Esophagus muscularis mucosa (tissue), 4 donors: ENCODE measurements at regions not wholly inside any gene's neighbourhood (a gene's known extent, or its start where the extent isn't known, plus 50 kb on each side); places are given as distances from the start of the nearest gene placed in this dataset.
"Not testable (repeated sequence)": the region's sequence is repeated elsewhere in the genome, so short reads cannot be mapped to it uniquely, and the experiment has no call there.

Source experiments
- DNase-seq: peaks from one replicate; pipeline ENCODE4 v3.0.0-alpha.2; 2017; ENCODE audit errors: extremely low spot score
- H3K27ac ChIP-seq, 4 donors: fragments of 200-600 bp; sonication (generic); replicated peaks in 1 of 4; 1 replicate in 3 of 4; 2 replicates in 1 of 4; pipeline ENCODE4 v1.5.1; 2016 to 2019; ENCODE audit warnings: mild to moderate bottlenecking in 1 of 4
- H3K27me3 ChIP-seq, 4 donors: fragments of 200-600 bp; sonication (generic); one replicate each; pipeline versions ENCODE4 v1.5.1 to v1.6.0; 2016 to 2019
- H3K36me3 ChIP-seq, 4 donors: fragments of 200-600 bp; sonication (generic); one replicate each; pipeline ENCODE4 v1.5.1; 2016 to 2019
- H3K4me1 ChIP-seq, 4 donors: fragments of 200-600 bp; sonication (generic); one replicate each; pipeline ENCODE4 v1.5.1; 2016 to 2019
- H3K4me3 ChIP-seq, 4 donors: fragments of 200-600 bp; sonication (generic); 1 replicate in 2 of 4; 2 replicates in 2 of 4; pipeline ENCODE4 v1.5.1; 2016 to 2019; ENCODE audit warnings: mild to moderate bottlenecking in 4 of 4, moderate library complexity in 1 of 4
- H3K9me3 ChIP-seq, 4 donors: fragments of 200-600 bp; sonication (generic); 1 replicate in 3 of 4; 2 replicates in 1 of 4; pipeline ENCODE4 v1.5.1; 2016 to 2019
- CTCF ChIP-seq, 3 experiments: fragments of 200-600 bp in 2 of 3; fragments of 450-650 bp in 1 of 3; sonication (generic) in 2 of 3; IDR thresholded peaks; one replicate each; pipeline ENCODE4 v1.5.1; 2017 to 2019; ENCODE audit warnings: antibody characterized with exemption in 3 of 3, mild to moderate bottlenecking in 2 of 3, moderate library complexity in 1 of 3
- EP300 ChIP-seq: sonication (generic); formaldehyde crosslinking; IDR thresholded peaks from one replicate; pipeline ENCODE4 v1.6.1; 2017; ENCODE audit warnings: antibody characterized with exemption
- POLR2A ChIP-seq: fragments of 450-650 bp; IDR thresholded peaks from one replicate; pipeline ENCODE4 v1.6.1; 2017; ENCODE audit warnings: antibody characterized with exemption, moderate library complexity, mild to moderate bottlenecking, low read depth
- POLR2AphosphoS5 ChIP-seq, 2 donors: sonication (generic); formaldehyde crosslinking; IDR thresholded peaks; one replicate each; pipeline ENCODE4 v1.6.1; 2017; ENCODE audit warnings: antibody characterized with exemption in 2 of 2
- WGBS: methylation state at CpG from one replicate; pipeline ENCODE4 v1.1.5; 2018; 5-methylcytosine and 5-hydroxymethylcytosine counted together
- intact Hi-C: fragments of 100-400 bp; cut with DNase I; formaldehyde crosslinking; loops from one replicate; pipeline ENCODE4 v1.15.1; 2023

DNA sequence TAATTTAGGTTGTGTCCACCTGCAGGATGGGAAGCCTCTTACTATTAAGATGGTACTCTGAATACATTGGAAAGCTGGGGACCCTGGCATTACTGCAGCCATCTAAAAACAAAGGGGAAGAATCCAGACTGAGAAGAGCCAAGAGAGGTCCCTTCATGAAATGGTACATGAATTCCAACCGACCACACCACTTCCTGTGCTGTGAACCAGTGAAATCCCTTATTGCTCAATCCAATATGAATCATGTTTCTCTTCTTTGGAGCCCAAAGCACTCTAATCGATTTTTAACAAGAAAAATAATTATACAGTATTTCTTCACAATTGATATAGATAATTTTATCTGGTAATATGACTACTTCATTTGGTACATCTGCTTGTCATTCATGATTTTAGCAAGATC lies 479.7 kb upstream of the RAB6C start:
- H3K36me3 ChIP-seq, result no peaks in the 10 kb centered on the region
- 58% methylated on average over 2 of the region's 2 CpGs for WGBS
- H3K27me3 ChIP-seq, result no peaks in the 10 kb centered on the region
- no peak overlapping the region for H3K4me3 ChIP-seq
- TF ChIP-seq CTCF (IDR thresholded peaks at IDR 0.05), result no peak
- no peak for TF ChIP-seq EP300
- TF ChIP-seq POLR2A, result no peak
- TF ChIP-seq POLR2AphosphoS5 (IDR thresholded peaks at IDR 0.05), result no peak
- H3K9me3 ChIP-seq, result no peaks in the 10 kb centered on the region
- DNase-seq, result no peak
- H3K27ac ChIP-seq, result no peak overlapping the region
- intact Hi-C loops, result no loop called here
- no peaks in the 10 kb centered on the region for H3K4me1 ChIP-seq

DNA sequence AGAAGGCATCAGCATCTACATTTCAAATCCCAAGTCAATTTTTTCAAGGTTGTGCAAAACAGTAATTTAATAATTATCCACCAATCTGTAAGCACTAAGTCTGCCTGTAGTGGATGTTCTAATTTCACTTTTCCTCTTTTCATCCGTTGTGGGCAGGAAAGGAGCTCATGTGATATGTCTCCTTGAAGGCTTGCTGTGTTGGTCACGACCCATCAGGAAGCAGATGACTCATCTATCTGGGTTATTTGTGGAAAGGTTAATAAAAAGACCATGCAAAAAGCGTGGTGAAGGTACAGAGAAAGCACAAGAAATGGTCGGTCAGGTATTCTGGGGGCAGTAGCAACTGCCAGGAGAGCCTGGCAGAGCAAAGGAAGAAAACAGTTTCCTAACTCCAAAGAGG lies 476.7 kb upstream of the RAB6C start:
- H3K9me3 ChIP-seq, result no peaks in the 10 kb centered on the region
- no peak for DNase-seq
- no peaks in the 10 kb centered on the region for H3K36me3 ChIP-seq
- H3K4me3 ChIP-seq, result no peak overlapping the region
- no peaks in the 10 kb centered on the region for H3K4me1 ChIP-seq
- TF ChIP-seq POLR2A (no peak), CTCF (IDR thresholded peaks at IDR 0.05) (no peak), EP300 (no peak)
- no peak overlapping the region for H3K27ac ChIP-seq
- intact Hi-C loops, result no loop called here
- 42% methylated on average over 4 of the region's 4 CpGs for WGBS
- H3K27me3 ChIP-seq, result no peaks in the 10 kb centered on the region

DNA sequence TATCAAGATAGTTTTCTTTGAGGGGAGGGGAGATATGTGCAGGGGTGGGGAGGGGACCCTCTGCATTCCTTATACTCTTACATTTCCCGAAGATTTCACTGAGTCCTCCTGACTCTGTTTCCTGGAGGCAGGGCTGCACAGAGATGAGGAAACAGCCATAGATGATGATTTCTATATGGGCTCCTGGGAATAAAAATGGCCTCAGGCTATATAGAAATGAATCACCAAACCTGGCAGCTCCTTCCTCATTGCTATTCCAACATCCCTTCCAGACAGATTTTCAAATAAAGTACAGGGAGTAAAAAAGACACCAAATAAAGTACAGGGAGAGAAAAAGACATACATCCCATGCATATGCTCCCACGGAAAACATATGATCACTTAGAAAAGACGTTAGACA lies 474.8 kb upstream of the RAB6C start:
- Histone ChIP-seq H3K9me3 (peaks cover 0 to 3% (median 0%) of the 10 kb centered on the region in 4 donors), H3K27me3 (no peaks in the 10 kb centered on the region), H3K27ac (no peak overlapping the region), H3K36me3 (no peaks in the 10 kb centered on the region), H3K4me1 (no peaks in the 10 kb centered on the region), H3K4me3 (no peak overlapping the region)
- intact Hi-C loops, result no loop called here
- WGBS, result 44% methylated on average over 3 of the region's 3 CpGs
- TF ChIP-seq POLR2AphosphoS5 (IDR thresholded peaks at IDR 0.05) (no peak), POLR2A (no peak), CTCF (IDR thresholded peaks at IDR 0.05) (no peak), EP300 (no peak)
- DNase-seq, result no peak

- 56% methylated on average over 4 of the region's 4 CpGs for WGBS
- Histone ChIP-seq H3K4me3 (no peak overlapping the region), H3K27me3 (peaks cover 0 to 6% (median 0%) of the 10 kb centered on the region in 4 donors), H3K27ac (no peak overlapping the region), H3K9me3 (peaks cover 0 to 11% (median 7%) of the 10 kb centered on the region in 4 donors), H3K36me3 (no peaks in the 10 kb centered on the region), H3K4me1 (no peaks in the 10 kb centered on the region)
- intact Hi-C loops, result no loop called here
- DNase-seq, result no peak
- TF ChIP-seq POLR2A (no peak), CTCF (IDR thresholded peaks at IDR 0.05) (no peak), POLR2AphosphoS5 (IDR thresholded peaks at IDR 0.05) (no peak), EP300 (no peak)
Observed at GRCh38 chr2:129518937-129519336, 460.5 kb upstream of the RAB6C start.

GRCh38 chr2:129532158-129532557 lies 447.3 kb upstream of the RAB6C start:
- H3K36me3 ChIP-seq, H3K4me1 ChIP-seq, DNase-seq, H3K27ac ChIP-seq, intact Hi-C loops, H3K27me3 ChIP-seq, H3K4me3 ChIP-seq: not testable (repeated sequence)
- WGBS, result 94% methylated on average over 4 of the region's 9 CpGs
- peaks cover 0 to 16% (median 14%) of the 10 kb centered on the region in 4 donors for H3K9me3 ChIP-seq
